A204.1 (cell line): ENCODE measurements at regions not wholly inside any gene's neighbourhood (a gene's known extent, or its start where the extent isn't known, plus 50 kb on each side); places are given as distances from the start of the nearest gene placed in this dataset.

Experiments used
- FAIRE-seq: peaks from 2 replicates; lab custom pipeline; 2012; peaks lifted over from hg19 to GRCh38; lab: Jason Lieb, UNC

DNA sequence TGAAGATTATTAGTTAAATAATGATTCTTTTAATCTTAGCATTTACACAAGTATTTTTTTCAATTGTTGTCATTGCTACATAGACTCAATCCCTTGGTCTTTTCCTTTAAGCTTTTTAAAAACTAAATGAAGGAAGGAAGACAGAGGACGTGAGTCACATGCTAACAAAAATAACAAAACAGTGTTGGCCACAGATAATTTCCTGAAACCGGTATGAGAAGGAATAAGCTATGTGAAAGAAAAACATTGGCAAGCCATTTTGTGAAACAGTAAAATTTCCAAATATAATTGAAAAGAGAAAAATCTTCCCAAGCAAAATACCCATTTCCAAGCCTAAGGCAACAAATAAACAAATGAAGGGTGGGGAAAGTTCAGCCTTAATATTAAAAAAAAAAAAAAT is 223.0 kb downstream of the AHR start:
- no peak for FAIRE-seq

DNA sequence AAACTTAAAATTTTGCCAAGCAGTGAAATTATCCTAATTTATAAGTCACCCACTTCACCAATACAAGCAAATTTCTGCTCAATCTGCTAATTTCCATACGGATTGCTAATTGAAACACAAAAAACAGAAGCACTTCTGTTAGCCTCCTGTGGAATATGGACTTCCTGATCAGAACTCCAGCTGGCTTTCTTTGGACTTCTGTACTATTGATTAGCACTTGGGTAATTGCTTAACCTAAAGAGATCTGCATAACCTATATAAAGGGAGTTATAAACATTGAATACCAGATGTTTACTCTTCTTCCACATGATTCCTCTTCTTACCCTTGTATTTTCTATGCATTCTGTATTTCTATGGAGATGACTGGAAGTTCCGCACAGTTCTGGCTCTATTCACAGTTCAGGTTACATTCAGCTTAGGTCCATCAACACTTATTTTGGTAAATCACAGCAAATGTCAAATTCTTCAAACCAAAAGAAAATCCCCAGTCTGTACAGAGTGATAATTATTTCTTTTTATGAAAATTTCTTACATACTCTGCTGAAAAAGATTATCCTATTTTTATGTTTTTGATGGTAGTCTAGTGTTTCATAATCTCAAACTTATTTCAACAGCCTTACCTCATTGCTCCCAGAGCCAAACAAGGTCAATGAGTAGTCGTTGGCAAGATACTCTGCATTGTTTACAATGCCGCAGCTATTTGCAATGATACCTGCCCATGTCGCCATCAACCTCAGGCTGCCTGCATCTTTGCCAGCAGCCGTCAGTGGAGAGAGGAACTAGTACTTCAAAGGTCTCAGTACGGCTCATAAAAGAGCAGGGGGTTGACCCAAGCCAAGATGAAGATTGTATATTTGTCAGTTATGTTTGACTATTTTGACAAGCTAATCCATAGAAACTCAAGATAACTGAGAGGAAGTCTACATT is 225.6 kb downstream of the AHR start:
- FAIRE-seq, result no peak

DNA sequence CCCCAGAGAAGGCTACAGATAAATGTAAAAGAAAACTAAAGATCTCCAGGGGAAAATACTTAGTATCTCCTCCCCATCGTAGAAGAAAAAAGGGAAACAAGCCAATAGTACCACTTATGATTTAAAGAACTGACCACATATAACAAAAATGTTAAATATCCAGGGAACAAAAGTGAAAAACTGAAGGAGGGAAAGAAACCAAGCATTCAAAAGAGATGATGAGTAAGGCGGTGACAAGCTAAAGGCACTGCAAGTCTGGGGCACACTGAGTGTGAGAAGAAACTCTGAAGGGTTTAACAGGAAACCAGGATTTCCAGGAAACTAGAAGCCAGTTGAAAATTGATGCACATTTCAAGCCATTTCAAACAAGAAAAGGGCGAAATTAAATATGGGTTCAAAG is 226.3 kb downstream of the AHR start:
- no peak for FAIRE-seq

DNA sequence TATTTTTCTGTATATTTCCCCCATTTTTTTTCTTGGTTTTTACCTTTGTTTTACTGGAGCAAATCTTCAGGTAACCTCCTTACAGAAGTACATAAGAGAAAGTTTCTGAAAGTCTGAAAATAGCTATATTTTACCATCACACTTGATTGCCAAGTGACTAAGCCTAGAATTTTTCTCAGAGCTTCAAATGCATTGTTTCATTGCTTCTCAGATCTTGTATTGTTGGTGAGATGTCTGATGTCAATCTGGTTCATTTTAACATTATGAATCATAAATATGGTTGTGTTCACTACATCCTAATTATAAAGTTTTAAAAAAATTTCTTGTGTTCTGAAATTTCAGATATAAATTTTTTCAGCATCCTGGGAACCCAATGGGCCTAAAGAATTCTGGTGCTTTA is 228.2 kb downstream of the AHR start:
- FAIRE-seq, result no peak

DNA sequence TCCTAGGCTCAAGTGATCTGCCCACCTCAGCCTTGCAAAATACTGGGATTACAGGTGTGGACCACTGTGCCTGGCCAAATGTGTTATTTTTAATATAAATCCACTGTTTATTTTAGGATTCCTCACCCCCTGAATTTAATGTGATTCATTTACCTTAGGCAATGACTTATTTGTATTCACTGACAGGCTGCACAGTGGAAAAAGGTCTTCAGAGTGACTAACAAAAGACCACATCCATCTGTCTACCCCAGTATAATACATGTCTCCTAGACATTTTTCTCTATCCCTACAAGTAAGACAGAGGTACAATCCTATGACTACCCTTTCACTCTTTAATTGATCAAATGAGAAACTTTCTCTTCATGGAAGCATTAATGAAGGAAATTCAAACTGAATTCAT is 230.2 kb downstream of the AHR start:
- no peak for FAIRE-seq

DNA sequence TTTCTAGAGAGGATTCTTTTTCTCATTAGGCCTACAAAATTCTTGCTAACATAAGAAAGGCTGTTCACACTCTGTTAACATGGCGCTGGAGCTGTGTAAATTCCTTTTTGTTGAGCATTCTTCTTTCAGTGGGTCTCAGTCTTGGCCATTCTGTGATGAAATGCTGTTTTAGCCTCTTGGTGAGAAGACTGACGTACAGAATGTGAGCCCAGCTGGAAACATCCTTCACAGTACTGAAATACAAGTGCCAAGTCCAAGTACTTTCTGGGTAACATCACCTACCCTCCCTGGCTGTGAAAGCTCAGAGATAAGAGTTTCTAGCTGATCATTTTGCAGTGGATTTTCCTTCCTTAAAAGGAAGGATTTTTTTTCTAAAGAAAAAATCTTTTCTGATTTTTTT is 231.8 kb downstream of the AHR start:
- FAIRE-seq, result no peak

DNA sequence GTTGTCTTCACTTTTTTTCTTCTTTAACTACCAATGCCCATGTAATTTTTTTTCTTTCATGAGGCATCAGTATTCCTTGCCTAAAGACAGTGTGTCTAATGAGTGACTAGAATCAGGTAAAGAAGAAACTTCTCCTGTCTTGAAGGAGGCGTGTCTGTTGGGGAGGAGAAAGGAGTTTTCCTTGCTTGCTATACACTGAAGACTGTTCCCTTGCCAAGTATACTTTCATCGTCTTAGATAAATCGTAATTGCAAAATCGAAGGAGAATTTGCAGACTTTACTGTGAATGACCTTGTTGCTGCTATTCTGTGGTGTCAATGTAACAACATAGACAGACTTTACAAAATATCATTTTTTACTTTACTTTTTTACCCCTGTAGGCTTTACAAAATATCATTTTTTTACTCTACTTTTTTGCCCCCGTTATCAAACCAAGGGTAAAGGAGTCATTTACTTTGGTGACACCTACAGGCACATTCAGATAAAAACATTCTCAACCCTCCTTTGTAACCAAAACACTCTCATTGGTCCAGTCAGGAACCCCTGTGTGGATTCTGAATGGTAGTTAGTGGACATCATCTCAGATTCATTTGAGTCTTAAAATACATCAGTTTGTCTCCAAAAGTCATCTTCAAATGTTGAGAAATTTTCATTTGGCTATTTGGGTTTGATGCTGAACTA is 232.4 kb downstream of the AHR start:
- FAIRE-seq, result no peak

DNA sequence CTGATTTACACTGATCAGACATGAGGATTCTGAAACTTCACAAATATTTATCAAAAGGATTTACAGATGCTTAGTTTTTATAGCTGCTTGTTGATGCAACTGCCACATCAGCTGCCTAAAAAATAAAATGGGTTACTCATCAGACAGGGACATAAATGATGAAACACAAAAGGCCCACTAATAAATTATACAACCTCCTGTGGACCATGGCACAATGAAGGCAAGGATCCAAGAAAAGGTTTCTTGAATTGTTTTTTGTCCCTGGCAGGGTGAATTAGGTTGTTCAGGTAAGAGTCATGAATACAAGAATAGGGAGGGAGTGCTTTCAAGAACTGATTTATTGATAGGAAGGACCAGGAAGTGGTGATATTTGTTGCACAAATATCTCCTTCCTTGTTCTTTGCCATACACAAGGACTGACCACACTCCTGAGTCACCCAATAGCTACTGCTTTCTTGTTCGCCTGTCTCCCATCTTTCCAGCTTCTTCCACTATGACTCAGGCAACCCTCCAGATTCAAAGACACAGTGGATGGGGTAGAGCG is 234.5 kb downstream of the AHR start:
- FAIRE-seq, result no peak

DNA sequence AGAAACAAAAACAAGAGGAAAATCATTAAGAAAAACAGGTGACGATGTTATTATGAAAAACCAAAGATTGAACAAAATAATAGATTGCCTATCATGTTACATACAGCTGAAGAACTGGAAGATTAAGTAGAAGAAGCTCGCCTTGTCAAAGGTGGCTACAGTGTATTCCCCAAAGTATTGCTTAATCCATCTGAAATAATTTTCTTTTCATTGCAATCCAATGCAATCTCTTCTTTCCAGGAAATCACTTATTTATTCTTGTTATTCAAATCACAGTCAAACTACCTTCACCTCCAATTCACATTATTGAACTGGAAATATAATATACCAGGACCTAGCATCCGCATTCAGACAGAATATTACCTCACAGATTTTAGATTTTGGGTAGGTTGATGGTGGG is 235.9 kb downstream of the AHR start:
- no peak for FAIRE-seq

DNA sequence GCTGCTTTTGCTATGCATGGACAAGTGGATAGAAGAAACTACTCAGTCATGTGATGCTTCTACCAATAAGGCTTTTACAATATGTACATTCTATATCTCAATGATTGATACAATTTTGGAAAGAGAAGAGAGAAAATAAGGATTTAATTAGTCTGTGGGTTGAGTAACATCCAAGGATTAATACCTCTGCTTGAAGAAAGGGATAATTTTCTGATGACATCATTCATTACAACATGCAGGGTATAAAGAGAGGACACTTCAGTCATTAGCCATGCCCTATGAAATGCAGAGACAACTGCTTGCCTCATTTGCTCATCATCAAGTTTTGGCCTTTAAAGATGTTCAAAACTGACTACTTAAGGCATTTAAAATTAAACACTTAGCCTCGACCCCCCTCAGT is 237.3 kb downstream of the AHR start:
- FAIRE-seq, result no peak

DNA sequence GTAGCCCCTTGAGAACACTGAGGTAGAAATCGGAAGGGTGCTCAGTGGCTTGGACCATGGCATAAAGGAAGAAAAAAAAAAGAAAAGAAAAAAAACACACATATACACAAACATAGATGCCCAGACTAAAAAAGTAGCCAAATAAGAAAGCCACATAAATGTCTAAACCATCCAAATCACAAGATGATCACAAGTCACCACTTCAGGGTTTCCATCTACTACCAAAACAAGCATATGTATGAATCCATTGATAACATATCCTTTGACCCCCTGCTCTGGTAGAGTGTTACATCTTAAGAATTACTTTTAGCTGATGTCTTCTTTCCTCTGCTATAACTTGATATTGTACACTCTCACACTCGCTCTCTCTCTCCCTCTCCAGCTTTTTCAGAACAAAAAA is 245.9 kb downstream of the AHR start:
- no peak for FAIRE-seq

DNA sequence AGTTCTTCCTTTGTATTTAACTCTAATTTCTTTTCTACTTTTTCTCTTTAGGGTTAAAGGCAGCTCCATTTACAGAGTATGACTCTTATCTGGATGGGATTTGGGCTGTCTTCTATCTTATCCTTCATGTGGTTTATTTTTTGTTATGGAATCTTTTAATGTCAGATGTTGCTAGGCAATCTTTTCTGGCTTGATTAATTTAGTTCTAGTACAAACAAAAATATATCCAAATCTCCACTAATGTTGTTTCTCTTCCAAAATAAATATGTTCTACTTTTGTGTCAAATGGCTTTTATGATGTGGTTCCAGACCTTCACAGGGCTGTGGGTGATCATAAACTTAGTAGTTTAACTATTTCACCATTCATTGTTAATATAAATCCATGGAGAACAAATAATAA is 246.9 kb downstream of the AHR start:
- FAIRE-seq, result no peak

DNA sequence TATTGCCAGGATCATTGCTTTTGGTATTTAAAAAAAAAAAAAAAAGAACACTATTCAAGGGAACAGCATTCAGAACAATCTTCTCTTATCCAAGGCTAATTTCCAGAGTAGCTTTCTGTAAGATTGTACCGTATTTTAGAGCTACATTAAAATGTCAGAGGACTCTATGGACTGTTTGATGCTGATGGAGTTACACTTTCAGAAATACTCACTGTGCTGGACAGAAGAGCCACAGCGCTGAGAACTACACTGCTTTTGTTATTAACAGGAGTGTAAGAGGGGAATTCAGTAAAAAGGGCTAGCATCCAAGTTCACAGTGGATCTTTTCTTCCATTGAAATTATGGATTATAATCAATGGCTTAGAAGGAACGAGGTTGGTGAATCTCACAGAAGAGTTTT is 247.7 kb downstream of the AHR start:
- no peak for FAIRE-seq

DNA sequence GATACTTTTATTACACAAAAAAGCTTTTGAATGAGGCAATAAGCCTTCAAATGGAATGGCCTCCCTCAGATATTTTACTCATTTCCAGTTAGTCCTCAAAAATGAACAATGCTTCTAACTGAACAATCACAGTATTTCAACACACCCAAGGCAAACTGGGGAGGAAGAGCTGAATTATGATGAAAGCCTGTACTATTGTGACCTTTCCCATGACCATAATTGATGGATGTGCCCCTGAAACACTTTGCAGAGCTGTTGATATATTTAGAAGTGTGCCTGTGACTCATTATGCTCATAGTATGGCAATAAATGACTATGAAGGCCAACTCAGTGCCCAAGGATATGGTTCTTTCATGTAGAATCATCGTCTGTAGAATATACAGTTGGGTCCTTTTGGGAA is 248.1 kb downstream of the AHR start:
- FAIRE-seq, result no peak

DNA sequence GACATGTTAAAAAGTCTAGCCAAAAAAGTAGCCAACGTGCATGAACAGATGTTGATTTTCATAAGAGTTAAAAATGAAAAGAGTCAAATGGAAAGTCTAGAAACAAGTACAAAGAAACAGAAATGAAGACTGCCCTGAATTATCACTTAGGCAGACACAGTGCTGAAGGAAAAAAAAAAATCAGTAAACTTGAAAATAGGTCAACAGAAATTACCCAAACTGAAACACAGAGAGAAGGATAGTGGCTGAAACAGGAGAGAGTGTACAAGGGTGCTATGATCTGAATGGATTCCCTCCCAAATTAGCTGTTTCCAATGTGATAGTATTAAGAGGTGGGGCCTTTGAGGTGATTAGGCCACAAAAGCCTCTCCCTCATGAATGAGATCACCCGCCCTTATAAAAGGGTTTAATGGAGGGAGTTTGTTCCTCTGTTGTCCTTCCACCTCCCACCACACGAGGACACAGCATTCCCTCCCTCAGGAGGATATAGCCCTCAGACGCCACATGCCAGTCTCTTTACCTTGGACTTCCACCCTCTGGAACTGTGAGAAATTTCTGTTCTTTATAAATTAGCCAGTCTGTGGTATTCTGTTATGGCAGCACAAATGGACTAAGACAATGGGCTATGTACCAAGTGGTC is 249.7 kb downstream of the AHR start:
- no peak for FAIRE-seq

DNA sequence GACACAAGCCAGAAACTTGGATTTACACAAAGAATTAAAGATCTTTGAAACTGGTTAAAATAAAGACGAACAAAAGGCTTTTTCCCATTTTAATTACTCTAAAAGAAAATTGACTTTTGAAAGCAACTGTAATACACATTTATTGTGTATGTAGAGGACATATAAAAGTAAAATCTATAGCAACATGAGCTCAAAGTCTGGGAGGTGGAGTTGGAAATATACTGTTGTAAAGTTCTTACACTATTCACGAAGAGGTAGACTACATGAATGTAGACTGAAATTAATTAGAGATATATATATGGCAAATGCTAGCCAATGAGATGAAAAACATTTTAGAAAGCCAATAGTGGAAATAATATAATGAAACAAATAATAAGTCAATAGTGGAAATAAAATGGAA is 251.0 kb downstream of the AHR start:
- no peak for FAIRE-seq

DNA sequence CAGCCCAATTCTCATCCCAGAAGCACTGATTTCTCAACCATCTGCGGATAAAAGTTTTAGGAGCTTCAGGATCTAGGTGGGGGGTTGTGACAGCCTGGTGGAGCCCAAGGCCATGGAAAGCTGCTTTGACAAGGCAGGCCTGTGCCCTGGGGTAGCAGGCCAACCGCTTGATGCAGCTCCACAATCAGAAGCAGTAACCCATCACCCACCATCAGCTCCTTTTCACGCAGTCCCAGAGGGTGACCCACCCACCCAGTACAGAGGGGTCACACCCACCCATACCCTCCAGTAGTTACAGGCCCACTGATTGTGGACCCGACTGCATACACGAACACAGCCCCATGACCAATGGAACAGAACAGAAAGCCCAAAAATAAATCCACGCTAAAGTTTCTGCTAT is 253.9 kb downstream of the AHR start:
- no peak for FAIRE-seq

DNA sequence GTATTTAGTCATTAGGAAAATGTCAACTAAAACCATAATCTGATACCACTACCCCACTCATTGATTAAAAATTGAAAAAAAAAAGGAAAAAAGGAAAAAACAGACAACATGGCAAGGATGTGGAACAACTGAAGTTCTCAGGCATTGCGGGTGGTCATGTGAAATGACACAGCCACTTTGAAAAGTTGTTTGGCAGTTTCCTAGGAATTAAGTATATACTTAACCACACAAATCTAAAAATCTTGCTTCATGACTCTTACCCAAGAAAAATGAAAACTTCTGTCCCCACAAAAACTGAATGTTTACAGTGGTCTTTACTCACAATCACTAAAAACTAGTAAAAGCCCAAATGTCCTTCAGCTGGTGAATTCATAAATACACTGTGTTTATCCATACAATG is 254.5 kb downstream of the AHR start:
- FAIRE-seq, result no peak

DNA sequence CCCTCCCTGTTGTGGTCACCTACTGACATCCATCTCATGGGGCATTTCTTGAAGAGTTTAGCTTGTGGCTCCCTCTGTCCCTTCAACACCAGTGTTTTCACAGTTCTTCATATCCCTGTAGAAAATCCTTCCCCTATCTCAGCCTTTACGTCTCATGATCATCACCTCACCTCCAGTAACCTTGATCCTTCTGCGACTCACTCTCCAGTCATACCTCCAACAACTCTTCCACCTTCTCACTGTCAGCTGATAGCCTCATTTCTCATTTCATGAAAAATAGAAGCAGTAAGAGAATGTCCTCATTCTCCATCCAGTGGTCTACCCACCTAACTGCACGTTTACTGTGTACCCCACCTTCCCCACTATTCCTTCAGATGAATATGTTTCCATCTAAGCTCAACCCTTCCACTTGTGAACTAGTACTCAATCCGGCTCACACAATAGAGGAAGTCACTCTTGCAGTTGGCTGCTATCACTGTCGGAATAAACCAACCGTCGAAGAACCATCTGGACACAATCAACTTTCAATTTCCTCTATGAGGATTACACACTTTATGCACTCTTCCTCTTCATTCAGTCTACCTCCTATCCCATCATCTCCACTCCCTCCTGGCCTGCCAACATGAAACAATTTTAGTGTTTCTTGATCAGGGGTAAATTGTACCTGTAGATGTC is 256.0 kb downstream of the AHR start:
- no peak for FAIRE-seq

DNA sequence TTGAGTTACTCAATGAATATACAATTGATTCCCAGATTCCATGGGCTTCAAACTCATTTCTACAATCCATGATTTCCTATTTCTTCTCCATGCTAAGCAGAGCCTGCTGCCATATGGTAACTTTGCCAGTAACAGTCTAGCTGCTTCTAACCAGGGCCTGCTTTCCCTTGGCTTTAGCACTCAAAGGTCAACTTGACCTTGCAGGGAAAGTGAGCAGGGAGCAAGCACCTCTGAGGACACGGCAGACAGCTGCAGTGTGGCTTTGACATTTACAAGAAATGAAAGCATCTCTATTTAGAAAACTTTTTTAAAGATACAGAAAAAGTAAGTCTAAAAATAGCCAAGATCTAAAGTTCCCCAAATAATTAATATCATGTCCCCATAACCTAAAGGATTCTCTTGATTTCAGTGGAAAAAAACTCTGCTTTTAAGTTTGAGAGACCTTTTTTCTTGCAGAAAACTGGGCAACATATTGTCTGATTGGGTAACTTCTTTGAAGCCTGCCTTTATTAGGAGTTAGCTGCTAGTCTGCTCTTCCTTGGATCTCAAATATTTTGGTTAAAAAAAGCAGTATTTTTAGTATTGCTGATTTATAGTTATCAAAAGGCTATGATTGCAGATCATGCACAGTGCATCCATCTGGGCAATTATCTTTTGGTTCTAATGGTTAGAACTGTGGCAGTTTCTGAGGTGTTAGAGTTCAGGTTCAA is 257.9 kb downstream of the AHR start:
- FAIRE-seq, result no peak

DNA sequence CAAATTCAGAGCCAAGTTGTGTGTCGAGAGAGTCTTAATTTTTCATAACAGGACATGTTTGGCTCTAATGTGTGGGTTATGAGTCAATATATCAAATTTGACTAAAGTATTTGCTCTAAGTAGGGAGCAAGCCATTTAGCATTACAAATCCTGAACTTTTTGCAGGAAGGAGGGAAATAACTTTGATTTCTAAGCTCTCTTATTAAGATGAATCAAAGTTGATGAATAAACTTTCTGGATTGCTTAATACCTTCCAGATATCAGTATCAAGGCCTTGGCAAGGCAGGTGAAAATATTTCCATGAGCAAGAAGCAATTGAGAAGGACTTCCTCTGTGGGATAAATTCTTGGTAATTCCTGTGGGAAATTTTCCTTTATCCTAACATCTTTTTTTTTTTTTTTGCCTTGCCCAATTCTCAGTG is 258.8 kb downstream of the AHR start:
- FAIRE-seq, result no peak

DNA sequence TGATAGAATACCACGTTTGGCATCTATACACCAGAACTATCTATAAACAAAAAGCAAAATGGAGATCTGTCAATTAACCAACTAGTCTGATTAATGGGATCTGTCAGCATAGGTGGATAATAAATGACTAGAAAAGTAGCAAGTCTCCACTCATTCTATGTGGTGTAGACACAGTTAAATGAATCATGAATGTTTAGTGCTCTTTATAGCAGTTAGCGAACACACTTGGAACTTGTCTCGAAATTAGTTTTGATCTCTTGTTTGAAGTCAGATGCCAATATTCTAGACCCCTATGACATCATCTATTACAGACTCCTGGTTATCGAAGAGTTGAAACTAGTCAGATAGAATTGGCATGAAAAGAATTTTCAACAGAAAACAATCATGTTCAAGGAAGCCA is 259.7 kb downstream of the AHR start:
- FAIRE-seq, result no peak
